ENCODE measurements at regions not wholly inside any gene's neighbourhood (a gene's known extent, or its start where the extent isn't known, plus 50 kb on each side); places are given as distances from the start of the nearest gene placed in this dataset.
A peak's percentile ranks its signal among the peaks of the same experiment; 100 is the strongest.

DNA sequence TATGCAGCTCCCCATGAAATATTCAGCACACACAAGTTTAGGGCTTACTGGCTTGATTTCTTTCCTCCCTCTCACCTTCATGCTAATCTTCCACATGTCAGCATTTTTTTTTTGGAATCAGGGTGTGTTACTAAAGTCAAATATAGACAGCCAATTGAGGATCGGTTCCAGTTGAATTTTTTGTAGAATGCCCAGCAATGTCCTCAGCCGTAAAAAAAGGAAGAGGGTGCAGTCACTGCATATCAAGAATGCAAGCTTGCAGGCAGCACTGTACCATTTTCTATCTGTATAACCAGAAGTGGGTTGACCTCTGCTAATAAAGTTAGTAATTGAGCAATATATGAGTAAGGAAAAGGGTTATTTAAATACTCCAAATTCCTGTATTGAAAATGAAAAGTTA lies 51.4 kb upstream of the CHMP2B start:
- DNase-seq, result no peak

- peak; percentile 30 to 47 for DNase-seq
Observed at GRCh38 chr3:87173776-87174175, 53.3 kb upstream of the CHMP2B start.

- no peak for DNase-seq
Observed at GRCh38 chr3:87173071-87173470, 54.0 kb upstream of the CHMP2B start.

GRCh38 chr3:87167628-87168456 lies 59.3 kb upstream of the CHMP2B start:
- peak; percentile 51 to 61 for DNase-seq

GRCh38 chr3:87164245-87164644 lies 62.9 kb upstream of the CHMP2B start:
- DNase-seq, result no peak

- no peak for DNase-seq
Observed at GRCh38 chr3:87161851-87162250, 65.3 kb upstream of the CHMP2B start.

GRCh38 chr3:87161417-87161816 lies 65.7 kb upstream of the CHMP2B start:
- no peak for DNase-seq

DNA sequence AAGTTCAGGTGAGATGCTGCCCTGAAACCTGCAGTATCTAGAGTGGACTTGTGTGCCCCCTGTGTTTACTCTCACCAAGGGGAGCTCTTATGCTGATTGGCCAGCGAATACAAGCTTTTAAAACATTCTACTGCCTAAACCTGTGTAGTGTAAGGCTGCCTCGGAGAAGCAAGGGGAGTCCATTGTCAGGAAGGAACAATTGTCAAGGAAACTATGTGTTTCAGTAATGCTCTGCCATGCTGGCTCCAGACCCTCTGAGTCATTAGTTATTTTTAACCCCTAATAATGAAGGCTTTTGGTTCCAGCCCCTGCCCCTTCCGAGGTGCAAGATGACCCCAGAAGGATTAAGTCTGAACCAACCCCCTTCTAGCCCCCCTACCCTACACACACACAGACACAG lies 66.1 kb upstream of the CHMP2B start:
- DNase-seq, result no peak

DNA sequence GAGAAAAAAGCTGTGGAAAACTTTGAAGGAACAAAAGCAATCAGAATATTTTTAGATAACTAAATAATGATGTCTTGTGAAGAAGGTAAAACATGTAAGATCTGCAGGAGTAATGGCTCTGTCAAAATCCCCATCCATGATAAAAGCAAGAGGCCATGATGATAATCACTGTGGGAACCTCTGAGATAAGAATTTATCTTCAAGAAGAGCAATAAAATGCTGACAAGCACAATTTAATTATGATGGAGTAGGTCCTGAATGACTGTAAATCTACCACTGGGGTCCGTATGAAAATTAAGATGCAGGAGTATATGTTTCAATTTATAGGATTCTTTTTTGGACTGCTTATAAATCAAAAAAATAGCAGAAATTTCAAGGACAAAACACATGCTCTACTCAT lies 68.3 kb upstream of the CHMP2B start:
- DNase-seq, result no peak

GRCh38 chr3:87148020-87148419 lies 79.1 kb upstream of the CHMP2B start:
- DNase-seq, result no peak

- DNase-seq, result no peak
Observed at GRCh38 chr3:87147562-87147961, 79.5 kb upstream of the CHMP2B start.

- no peak for DNase-seq
Observed at GRCh38 chr3:87145553-87145952, 81.6 kb upstream of the CHMP2B start.

DNA sequence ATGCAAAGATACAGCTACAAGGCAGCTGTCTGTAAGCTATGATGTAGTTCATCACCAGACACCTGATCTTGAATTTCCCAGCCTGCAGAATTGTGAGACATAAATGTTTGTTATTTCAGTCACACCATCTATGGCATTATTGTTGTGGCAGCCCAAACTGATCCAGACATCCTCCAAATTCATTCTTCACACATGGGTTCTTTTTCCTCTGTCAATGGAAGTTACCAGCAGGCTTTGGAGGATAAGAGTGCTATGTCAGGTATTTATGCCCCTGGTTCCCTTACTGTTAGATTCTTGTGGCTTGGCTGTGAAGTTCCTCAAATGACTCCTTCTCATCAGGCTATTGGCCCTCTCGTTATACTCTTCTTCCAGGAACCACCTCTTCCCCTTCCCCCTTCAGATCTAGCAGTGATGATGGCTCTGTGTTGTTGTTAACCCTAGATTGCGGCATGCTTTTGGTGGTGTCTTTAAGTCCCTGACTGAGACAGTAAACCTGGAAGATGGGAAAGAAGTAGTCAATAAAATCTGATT lies 91.0 kb upstream of the CHMP2B start:
- DNase-seq, result no peak

DNA sequence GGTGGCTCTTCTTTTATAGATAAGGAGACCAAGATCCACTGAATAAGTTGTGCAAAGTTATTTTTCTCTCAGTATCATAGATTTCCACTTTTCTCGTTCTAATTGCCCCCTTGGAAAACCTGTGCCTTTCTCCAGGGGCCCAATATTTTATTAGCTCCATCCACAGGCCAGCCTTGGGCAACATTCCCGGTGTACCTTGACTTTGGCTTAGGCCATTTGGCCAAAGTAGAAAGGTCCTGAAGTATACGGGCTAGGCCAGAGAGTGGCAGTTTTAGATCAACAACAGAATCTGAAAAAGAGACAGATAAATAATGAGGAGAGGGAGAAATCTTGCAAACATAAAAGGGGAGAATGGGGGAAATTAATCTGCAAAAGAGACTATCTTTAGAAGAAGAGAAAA lies 91.7 kb upstream of the CHMP2B start:
- DNase-seq, result no peak

DNA sequence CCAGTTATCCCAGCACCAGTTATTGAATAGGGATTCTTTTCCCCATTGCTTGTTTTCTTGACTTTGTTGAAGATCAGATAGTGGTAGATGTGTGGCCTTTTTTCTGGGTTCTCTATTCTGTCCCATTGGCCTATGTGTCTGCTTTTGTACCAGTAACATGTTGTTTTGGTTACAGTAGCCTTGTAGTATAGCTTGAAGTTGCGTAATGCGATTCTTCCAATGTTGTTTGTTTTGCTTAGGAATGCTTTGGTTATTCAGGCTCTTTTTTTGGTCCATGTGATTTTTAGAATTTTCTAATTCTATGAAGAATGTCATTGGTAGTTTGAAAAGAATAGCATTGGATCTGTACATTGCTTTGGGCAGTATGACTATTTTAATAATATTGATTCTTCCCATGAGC lies 94.3 kb upstream of the CHMP2B start:
- DNase-seq, result no peak

GRCh38 chr3:87128006-87128405 lies 99.1 kb upstream of the CHMP2B start:
- no peak for DNase-seq

DNA sequence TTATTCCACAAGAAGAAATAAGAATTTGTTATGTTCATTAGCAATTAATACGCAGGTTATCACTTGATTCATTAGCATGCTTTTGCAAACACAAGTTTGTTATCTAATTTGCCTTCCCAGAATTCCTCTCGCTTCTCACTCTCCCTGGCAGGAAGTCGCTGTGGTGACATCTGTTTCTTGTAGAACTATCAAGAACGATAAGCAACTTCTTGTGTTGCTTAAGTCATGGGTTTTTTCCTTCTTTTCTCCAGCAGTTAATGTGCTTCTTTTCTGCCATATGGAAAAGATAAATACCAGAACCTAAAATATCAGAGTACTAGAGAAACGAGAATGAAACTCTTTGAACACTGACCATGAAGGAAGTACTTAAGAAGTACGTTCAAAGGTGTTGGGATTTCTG lies 99.8 kb upstream of the CHMP2B start:
- no peak for DNase-seq

DNA sequence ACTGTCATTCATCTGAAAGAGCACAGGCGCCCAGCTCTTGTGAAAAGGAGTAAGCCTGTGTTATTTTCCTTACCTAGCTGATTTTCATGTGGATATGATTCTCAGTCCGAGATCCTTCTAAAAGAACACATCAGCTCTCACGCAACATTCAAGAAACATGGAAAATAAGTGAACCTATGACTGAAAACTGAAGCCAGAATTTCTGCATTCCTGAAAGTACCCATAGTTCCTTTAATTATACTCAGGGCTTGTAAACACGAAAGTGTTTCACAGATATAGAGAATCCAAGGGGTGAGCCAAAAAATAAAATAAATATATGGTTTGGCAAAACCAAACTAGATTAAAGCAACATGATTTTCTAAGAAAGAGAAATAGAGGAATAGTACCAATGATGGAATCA lies 100.8 kb upstream of the CHMP2B start:
- no peak for DNase-seq

DNA sequence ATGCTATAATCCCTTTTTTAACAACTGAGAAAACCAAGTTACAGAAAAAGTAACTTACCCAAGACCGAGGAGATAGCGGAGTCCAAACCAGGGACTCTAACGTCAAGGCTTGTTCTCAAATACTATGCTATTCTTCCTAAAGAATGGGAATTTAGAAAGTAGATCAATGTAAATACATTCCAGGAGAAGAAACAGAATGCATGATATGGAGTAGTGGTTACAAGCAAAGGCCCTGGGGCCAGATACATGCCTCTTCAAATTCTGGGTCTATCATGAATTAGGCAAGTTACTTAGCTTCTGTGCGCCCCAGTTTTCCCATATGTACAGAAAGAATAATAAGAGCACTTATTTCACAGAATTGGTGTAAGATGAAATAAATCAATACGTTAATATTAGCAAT lies 102.0 kb upstream of the CHMP2B start:
- DNase-seq, result no peak

DNA sequence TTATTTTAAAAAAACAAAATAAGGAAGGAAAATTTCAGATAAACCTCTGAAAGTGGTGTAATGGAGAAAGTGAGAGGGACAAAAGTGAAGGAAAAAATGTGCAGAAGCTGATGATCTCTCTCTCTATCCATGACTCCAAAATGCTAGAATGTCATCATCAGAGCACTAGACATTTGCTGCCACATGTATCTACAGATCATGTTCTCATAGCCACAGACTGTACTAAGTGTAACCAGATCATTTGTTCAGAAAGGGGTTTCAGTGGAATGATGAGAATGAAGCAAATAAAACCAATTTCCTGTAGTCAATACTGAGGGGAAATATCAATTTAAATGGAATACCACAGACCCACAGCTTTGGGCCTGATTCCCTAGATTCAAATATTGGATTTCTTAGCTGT lies 104.3 kb upstream of the CHMP2B start:
- no peak for DNase-seq

GRCh38 chr3:87121856-87122255 lies 105.3 kb upstream of the CHMP2B start:
- DNase-seq, result no peak

DNA sequence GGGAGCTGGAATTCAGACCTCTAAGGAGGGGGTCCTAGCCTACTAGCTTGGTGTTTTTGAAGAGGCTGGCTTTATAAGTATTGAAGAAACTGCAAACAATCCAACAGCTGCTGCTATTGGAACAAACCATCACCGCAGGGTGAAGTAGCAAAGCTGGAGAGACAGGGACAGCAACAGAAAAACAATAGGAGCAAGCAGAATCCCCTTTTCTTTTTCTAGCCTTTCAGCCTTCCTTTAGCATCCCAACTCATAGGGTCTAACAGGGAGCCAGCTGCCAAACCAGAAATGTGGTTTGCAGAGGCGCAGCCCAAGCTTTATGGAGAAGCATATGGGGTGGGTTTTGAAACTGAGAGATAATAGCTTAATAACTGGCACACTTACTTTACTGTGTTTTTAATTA lies 106.2 kb upstream of the CHMP2B start:
- DNase-seq, result no peak

DNA sequence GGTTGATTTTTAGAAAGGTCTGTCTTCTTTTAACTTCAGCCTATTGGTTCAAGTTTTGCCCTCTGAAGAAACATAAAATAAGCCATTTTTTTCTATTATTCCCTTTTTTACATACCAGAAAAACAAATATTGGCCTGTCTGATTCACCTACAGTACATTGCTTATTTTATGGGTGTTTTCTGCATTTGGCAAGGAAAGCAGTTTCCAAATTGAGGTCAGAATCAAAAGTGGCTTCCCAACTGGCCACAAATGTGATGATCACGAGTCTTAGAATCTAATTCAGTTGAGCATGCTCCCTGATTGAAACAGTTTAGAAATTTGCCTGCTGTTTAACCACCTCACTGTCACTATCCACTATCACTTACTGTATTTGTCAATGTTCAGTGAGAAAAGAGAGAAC lies 106.9 kb upstream of the CHMP2B start:
- no peak for DNase-seq

DNA sequence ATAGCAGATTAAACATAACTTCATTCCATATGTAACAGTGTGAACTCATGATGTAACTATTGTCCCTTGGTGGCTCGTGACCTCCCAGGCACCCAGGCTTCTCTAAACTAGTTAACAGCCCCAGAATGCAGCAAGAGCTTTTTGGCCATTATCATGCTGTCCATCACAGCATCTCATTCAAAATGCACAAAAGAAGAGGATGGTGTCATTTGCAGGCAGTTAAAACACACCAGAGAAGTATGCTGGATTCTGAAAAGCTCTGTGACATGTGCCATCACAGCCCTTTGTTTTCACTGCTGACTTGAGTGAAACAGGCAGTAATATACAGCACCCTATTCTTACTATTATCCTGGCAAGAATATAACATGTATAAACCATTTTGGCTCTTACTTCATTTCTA lies 117.6 kb upstream of the CHMP2B start:
- no peak for DNase-seq

All from inflammatory macrophage (primary cell).